SK-N-SH treated with all-trans-retinoic acid at 6 μM for 48 hours (cell line): ENCODE measurements at regions not wholly inside any gene's neighbourhood (a gene's known extent, or its start where the extent isn't known, plus 50 kb on each side); places are given as distances from the start of the nearest gene placed in this dataset.
"Not testable (repeated sequence)": the region's sequence is repeated elsewhere in the genome, so short reads cannot be mapped to it uniquely, and the experiment has no call there.

ENCODE experiments used
- ATAC-seq: fragments of 200-7000 bp; cut with Tn5 transposase; 3 replicates; pipeline ENCODE4 v1.9.1; 2020; ENCODE audit warnings: mild to moderate bottlenecking, moderate library complexity
- BACH2 ChIP-seq: fragments of 250-450 bp; sonication (Bioruptor Pico); IDR thresholded peaks from 2 replicates; pipeline ENCODE4 v1.9.0; 2021; ENCODE audit warnings: mild to moderate bottlenecking, borderline replicate concordance
- CREB5 ChIP-seq: fragments of 250-450 bp; sonication (Bioruptor Pico); IDR thresholded peaks from 2 replicates; pipeline ENCODE4 v1.5.1; 2020; ENCODE audit warnings: low read depth, mild to moderate bottlenecking, moderate library complexity
- CSDC2 ChIP-seq: fragments of 250-450 bp; sonication (Bioruptor Pico); IDR thresholded peaks from 2 replicates; pipeline ENCODE4 v1.5.0; 2020; ENCODE audit warnings: mild to moderate bottlenecking, moderate library complexity
- CSRNP3 ChIP-seq: fragments of 250-450 bp; sonication (Bioruptor Pico); IDR thresholded peaks from 2 replicates; pipeline ENCODE4 v1.5.1; 2021; ENCODE audit warnings: mild to moderate bottlenecking, moderate library complexity
- ESRRG ChIP-seq: fragments of 250-450 bp; sonication (Bioruptor Pico); IDR thresholded peaks from 2 replicates; pipeline ENCODE4 v1.6.1; 2021; ENCODE audit warnings: mild to moderate bottlenecking
- GLIS3 ChIP-seq: fragments of 250-450 bp; sonication (Bioruptor Pico); IDR thresholded peaks from 2 replicates; pipeline ENCODE4 v1.5.0; 2020; ENCODE audit warnings: mild to moderate bottlenecking, moderate library complexity
- POU6F1 ChIP-seq: fragments of 250-450 bp; sonication (Bioruptor Pico); IDR thresholded peaks from 2 replicates; pipeline ENCODE4 v1.8.0; 2021; ENCODE audit warnings: low read depth, mild to moderate bottlenecking, moderate library complexity, borderline replicate concordance
- PPARA ChIP-seq: fragments of 250-450 bp; sonication (Bioruptor Pico); IDR thresholded peaks from 2 replicates; pipeline ENCODE4 v1.5.0; 2020; ENCODE audit warnings: mild to moderate bottlenecking, borderline replicate concordance
- SNAI2 ChIP-seq: fragments of 250-450 bp; sonication (Bioruptor Pico); IDR thresholded peaks from 2 replicates; pipeline ENCODE4 v1.5.0; 2020; ENCODE audit warnings: mild to moderate bottlenecking, moderate library complexity
- TCF4 ChIP-seq: fragments of 250-450 bp; sonication (Bioruptor Pico); IDR thresholded peaks from 2 replicates; pipeline ENCODE4 v1.8.0; 2021; ENCODE audit warnings: mild to moderate bottlenecking, moderate library complexity, borderline replicate concordance
- TOX ChIP-seq: fragments of 250-450 bp; sonication (Bioruptor Pico); IDR thresholded peaks from 2 replicates; pipeline ENCODE4 v1.8.0; 2021; ENCODE audit warnings: mild to moderate bottlenecking, moderate library complexity, borderline replicate concordance
- ZC3H10 ChIP-seq: fragments of 250-450 bp; sonication (Bioruptor Pico); IDR thresholded peaks from 2 replicates; pipeline ENCODE4 v1.5.1; 2021; ENCODE audit warnings: mild to moderate bottlenecking, moderate library complexity
- ZFP30 ChIP-seq: fragments of 450-650 bp; formaldehyde crosslinking; IDR thresholded peaks from 2 replicates; pipeline ENCODE4 v1.5.0; 2022; ENCODE audit warnings: mild to moderate bottlenecking, moderate library complexity
- ZNF565 ChIP-seq: fragments of 450-650 bp; formaldehyde crosslinking; conservative IDR thresholded peaks from 2 replicates; pipeline ENCODE4 v1.5.0; 2020; ENCODE audit warnings: low read depth, mild to moderate bottlenecking, moderate library complexity
- ZNF70 ChIP-seq: fragments of 450-650 bp; formaldehyde crosslinking; IDR thresholded peaks from 2 replicates; pipeline ENCODE4 v1.5.0; 2020; ENCODE audit warnings: mild to moderate bottlenecking, moderate library complexity
- ZNF8 ChIP-seq: fragments of 450-650 bp; formaldehyde crosslinking; IDR thresholded peaks from 2 replicates; pipeline ENCODE4 v1.5.0; 2020; ENCODE audit warnings: mild to moderate bottlenecking, moderate library complexity
- TF ChIP-seq, protein P1 (sequence below): fragments of 250-450 bp; sonication (Bioruptor Pico); IDR thresholded peaks from 2 replicates; pipeline ENCODE4 v1.5.0; 2020; ENCODE audit warnings: mild to moderate bottlenecking, moderate library complexity
- TF ChIP-seq, protein P2 (sequence below): fragments of 250-450 bp; sonication (Bioruptor Pico); IDR thresholded peaks from 2 replicates; pipeline ENCODE4 v1.8.0; 2020; ENCODE audit warnings: mild to moderate bottlenecking, moderate library complexity, borderline replicate concordance

DNA sequence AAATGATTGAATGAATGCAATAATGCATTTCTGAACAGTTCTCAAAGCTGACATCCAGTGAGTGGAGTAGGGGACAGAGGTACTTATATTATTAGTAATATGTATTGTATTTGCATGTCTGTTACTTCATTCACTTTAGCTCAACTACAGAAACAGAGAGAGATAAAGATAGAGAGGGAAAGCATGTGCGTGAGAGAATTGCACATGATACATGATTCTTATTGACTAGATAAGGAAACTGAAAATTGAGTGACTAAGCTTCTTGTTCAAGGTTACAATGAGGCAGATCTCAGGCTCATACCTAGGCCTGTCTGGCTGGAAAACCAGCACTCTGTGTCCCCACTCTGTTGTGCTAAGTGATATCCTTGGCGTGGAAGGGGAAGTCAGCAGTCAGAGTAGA, 337.7 kb upstream of the KLF4 start:
- ATAC-seq = no peak
- TF ChIP-seq CREB5 = no peak
- TF ChIP-seq ZC3H10 (CRISPR knock-in tag) = no peak
- no peak for TF ChIP-seq BACH2 (CRISPR knock-in tag)
- TF ChIP-seq ZNF565 (CRISPR knock-in tag) = no peak
- no peak for TF ChIP-seq CSRNP3 (CRISPR knock-in tag)
- TF ChIP-seq CSDC2 (CRISPR knock-in tag) = no peak
- TF ChIP-seq TOX (CRISPR knock-in tag) = no peak

GRCh38 chr9:107826688-107826983, 337.1 kb upstream of the KLF4 start:
- not testable (repeated sequence) for ATAC-seq

DNA sequence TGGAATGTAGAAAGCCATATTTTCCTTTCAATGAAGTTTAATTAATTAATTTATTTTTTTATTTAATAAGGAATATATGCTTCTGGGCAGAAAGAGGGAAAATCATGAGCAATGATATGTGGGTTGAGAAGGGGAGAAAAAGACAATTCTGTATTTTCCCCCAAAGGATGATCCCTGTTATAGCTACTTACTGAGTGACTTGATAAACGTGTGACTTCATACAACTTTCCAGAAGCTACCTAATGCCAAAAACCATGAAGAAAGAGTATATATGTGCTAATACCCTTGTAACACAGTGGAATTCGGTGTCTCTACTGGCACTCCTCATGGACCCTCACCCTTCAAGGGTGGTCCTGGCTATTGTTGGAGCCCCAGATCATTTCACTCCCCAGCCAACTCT, 335.0 kb upstream of the KLF4 start:
- TF ChIP-seq ZNF8 (no peak), GLIS3 (CRISPR knock-in tag) (no peak), CSDC2 (CRISPR knock-in tag) (no peak), ZNF565 (CRISPR knock-in tag) (no peak), ZFP30 (CRISPR knock-in tag) (no peak), PPARA (CRISPR knock-in tag) (no peak), BACH2 (CRISPR knock-in tag) (no peak), TCF4 (no peak), CSRNP3 (CRISPR knock-in tag) (no peak), SNAI2 (CRISPR knock-in tag) (no peak), TOX (CRISPR knock-in tag) (no peak)
- TF ChIP-seq, protein P1, sequence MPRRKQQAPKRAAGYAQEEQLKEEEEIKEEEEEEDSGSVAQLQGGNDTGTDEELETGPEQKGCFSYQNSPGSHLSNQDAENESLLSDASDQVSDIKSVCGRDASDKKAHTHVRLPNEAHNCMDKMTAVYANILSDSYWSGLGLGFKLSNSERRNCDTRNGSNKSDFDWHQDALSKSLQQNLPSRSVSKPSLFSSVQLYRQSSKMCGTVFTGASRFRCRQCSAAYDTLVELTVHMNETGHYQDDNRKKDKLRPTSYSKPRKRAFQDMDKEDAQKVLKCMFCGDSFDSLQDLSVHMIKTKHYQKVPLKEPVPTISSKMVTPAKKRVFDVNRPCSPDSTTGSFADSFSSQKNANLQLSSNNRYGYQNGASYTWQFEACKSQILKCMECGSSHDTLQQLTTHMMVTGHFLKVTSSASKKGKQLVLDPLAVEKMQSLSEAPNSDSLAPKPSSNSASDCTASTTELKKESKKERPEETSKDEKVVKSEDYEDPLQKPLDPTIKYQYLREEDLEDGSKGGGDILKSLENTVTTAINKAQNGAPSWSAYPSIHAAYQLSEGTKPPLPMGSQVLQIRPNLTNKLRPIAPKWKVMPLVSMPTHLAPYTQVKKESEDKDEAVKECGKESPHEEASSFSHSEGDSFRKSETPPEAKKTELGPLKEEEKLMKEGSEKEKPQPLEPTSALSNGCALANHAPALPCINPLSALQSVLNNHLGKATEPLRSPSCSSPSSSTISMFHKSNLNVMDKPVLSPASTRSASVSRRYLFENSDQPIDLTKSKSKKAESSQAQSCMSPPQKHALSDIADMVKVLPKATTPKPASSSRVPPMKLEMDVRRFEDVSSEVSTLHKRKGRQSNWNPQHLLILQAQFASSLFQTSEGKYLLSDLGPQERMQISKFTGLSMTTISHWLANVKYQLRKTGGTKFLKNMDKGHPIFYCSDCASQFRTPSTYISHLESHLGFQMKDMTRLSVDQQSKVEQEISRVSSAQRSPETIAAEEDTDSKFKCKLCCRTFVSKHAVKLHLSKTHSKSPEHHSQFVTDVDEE (CRISPR knock-in tag) = no peak
- ATAC-seq = no peak

- TF ChIP-seq CSDC2 (CRISPR knock-in tag) (no peak), CREB5 (no peak), CSRNP3 (CRISPR knock-in tag) (no peak), BACH2 (CRISPR knock-in tag) (no peak), GLIS3 (CRISPR knock-in tag) (no peak), ZFP30 (CRISPR knock-in tag) (no peak), POU6F1 (CRISPR knock-in tag) (no peak), ESRRG (CRISPR knock-in tag) (no peak), ZNF8 (no peak), ZC3H10 (CRISPR knock-in tag) (no peak), ZNF70 (CRISPR knock-in tag) (no peak)
- TF ChIP-seq, protein P2, sequence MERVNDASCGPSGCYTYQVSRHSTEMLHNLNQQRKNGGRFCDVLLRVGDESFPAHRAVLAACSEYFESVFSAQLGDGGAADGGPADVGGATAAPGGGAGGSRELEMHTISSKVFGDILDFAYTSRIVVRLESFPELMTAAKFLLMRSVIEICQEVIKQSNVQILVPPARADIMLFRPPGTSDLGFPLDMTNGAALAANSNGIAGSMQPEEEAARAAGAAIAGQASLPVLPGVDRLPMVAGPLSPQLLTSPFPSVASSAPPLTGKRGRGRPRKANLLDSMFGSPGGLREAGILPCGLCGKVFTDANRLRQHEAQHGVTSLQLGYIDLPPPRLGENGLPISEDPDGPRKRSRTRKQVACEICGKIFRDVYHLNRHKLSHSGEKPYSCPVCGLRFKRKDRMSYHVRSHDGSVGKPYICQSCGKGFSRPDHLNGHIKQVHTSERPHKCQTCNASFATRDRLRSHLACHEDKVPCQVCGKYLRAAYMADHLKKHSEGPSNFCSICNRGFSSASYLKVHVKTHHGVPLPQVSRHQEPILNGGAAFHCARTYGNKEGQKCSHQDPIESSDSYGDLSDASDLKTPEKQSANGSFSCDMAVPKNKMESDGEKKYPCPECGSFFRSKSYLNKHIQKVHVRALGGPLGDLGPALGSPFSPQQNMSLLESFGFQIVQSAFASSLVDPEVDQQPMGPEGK (CRISPR knock-in tag) = no peak
- no peak for ATAC-seq
Measured at GRCh38 chr9:107819772-107820565, 330.4 kb upstream of the KLF4 start.

GRCh38 chr9:107818503-107818829, 328.9 kb upstream of the KLF4 start:
- not testable (repeated sequence) for ATAC-seq
